Karpas-422 (cell line): ENCODE measurements at regions not wholly inside any gene's neighbourhood (a gene's known extent, or its start where the extent isn't known, plus 50 kb on each side); places are given as distances from the start of the nearest gene placed in this dataset. TPM values are rescaled to one million over a fixed set of nuclear protein-coding genes. Genes with fewer than 3 reads are reported as not detected.
"Not testable (repeated sequence)": the region's sequence is repeated elsewhere in the genome, so short reads cannot be mapped to it uniquely, and the experiment has no call there.

Experiments used
- DNase-seq: peaks from one replicate; pipeline ENCODE4 v3.0.0-alpha.2; 2015
- H2AFZ ChIP-seq: fragments of 200-600 bp; sonication (generic); 2 replicates; pipeline ENCODE4 v1.6.1; 2014; ENCODE audit warnings: antibody characterized with exemption, low read length, mixed read lengths
- H3K27ac ChIP-seq: fragments of 200-600 bp; sonication (generic); 2 replicates; pipeline ENCODE4 v1.5.1; 2014; ENCODE audit warnings: mild to moderate bottlenecking, low read length, moderate library complexity
- H3K27me3 ChIP-seq: fragments of 200-600 bp; sonication (generic); 2 replicates; pipeline ENCODE4 v1.6.1; 2014; ENCODE audit warnings: low read length, mixed read lengths
- H3K36me3 ChIP-seq: fragments of 200-600 bp; sonication (generic); 2 replicates; pipeline ENCODE4 v1.6.1; 2014; ENCODE audit warnings: low read length, mixed read lengths; ENCODE audit not compliant: insufficient read depth
- H3K4me1 ChIP-seq: fragments of 200-600 bp; sonication (generic); 2 replicates; pipeline ENCODE4 v1.6.1; 2014; ENCODE audit warnings: mild to moderate bottlenecking, low read length, mixed read lengths
- H3K4me2 ChIP-seq: fragments of 200-600 bp; sonication (generic); 2 replicates; pipeline ENCODE4 v1.6.1; 2014; ENCODE audit warnings: low read length, low read depth, mild to moderate bottlenecking; ENCODE audit not compliant: poor library complexity, severe bottlenecking
- H3K4me3 ChIP-seq: fragments of 200-600 bp; sonication (generic); 2 replicates; pipeline ENCODE4 v1.5.1; 2014; ENCODE audit warnings: mild to moderate bottlenecking, antibody characterized with exemption, low read length, mixed read lengths
- H3K79me2 ChIP-seq: fragments of 200-600 bp; sonication (generic); 2 replicates; pipeline ENCODE4 v1.6.1; 2014; ENCODE audit warnings: mild to moderate bottlenecking, low read length, mixed read lengths
- H3K9ac ChIP-seq: fragments of 200-600 bp; sonication (generic); 2 replicates; pipeline ENCODE4 v1.6.0; 2014; ENCODE audit warnings: low read length
- H3K9me2 ChIP-seq: fragments of 200-600 bp; sonication (generic), shearing (Covaris generic); replicated peaks from 2 replicates; pipeline ENCODE4 v1.6.0; 2014; ENCODE audit warnings: mild to moderate bottlenecking, low read length, moderate library complexity; ENCODE audit not compliant: insufficient read depth
- H3K9me3 ChIP-seq: fragments of 300-700, 200-600 bp; sonication (generic); 2 replicates; pipeline ENCODE4 v1.6.1; 2014; ENCODE audit warnings: low read length, mixed read lengths
- H4K20me1 ChIP-seq: fragments of 200-600 bp; sonication (generic); 2 replicates; pipeline ENCODE4 v1.6.1; 2014; ENCODE audit warnings: mild to moderate bottlenecking, antibody characterized with exemption, low read length, low read depth; ENCODE audit not compliant: insufficient read depth
- small RNA-seq: library from RNA; depleted of rRNA; stranded (forward); fragments of <200 nt; gene quantifications from one replicate; pipeline ENCODE3, GENCODE V24; 2014

DNA sequence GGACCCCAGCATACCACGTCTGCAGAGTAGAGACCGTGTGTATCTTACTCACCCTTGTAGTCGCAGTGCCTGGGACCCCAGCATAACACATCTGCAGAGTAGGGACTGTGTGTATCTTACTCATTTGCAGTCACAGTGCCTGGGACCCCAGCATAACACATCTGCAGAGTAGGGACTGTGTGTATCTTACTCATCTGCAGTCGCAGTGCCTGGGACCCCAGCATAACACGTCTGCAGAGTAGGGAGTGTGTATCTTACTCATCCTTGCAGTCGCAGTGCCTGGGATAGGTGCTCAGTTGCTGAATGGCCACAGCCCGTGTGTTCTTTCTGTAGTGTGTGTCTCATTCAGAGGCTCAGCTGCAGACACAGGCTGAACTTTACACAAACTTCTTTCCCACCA, 71.4 kb upstream of the FRG1 start:
- no peaks in the 10 kb centered on the region for H4K20me1 ChIP-seq
- no peaks in the 10 kb centered on the region for H3K27me3 ChIP-seq
- H3K27ac ChIP-seq = no peak overlapping the region
- H3K36me3 ChIP-seq = no peaks in the 10 kb centered on the region
- H3K79me2 ChIP-seq = no peaks in the 10 kb centered on the region
- no peaks in the 10 kb centered on the region for H3K9me3 ChIP-seq
- no peaks in the 10 kb centered on the region for H3K4me1 ChIP-seq
- H3K9ac ChIP-seq = no peak overlapping the region
- DNase-seq = no peak
- no peak overlapping the region for H3K4me2 ChIP-seq
- no peak overlapping the region for H2AFZ ChIP-seq
- H3K9me2 ChIP-seq = no peaks in the 10 kb centered on the region
- no peak overlapping the region for H3K4me3 ChIP-seq

DNA sequence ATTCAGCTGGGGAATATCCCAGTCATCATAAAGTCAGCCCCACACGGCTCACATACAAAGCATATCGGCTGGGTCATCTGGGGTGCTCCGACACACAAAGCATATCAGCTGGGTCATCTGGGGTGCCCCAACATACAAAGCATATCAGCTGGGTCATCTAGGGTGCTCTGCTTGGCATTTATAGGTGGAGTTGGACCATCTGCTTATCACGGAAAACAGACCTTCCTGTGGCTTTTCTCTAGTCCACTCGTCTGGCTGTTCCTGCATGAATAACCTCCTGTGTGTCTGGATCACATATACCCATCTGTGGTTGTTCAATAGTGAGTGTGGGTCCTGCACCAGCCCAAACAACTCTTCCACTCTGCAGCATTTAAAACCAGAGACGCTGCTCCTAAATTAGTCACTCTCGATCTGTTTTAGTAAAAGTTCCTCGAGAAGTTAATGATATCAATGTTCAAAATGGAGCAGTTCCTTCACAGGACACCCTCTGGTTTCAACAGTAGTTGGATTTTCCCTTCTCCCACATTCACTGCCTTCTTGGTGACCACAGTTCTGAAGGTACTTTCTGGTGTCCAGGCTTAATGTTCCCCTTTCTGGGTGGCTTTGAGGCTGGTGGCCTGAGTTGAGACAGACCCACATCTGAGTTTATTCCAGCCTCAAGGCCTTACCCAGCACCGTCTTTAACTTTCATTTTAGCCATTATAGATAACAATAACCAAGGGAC, 70.0 kb upstream of the FRG1 start:
- Histone ChIP-seq H3K4me1 (no peaks in the 10 kb centered on the region), H2AFZ (no peak overlapping the region), H3K9me2 (no peaks in the 10 kb centered on the region), H3K9me3 (no peaks in the 10 kb centered on the region), H3K9ac (no peak overlapping the region), H3K4me2 (no peak overlapping the region), H3K36me3 (no peaks in the 10 kb centered on the region), H3K27me3 (no peaks in the 10 kb centered on the region), H3K4me3 (no peak overlapping the region), H3K27ac (no peak overlapping the region), H4K20me1 (no peaks in the 10 kb centered on the region), H3K79me2 (no peaks in the 10 kb centered on the region)
- DNase-seq = no peak

DNA sequence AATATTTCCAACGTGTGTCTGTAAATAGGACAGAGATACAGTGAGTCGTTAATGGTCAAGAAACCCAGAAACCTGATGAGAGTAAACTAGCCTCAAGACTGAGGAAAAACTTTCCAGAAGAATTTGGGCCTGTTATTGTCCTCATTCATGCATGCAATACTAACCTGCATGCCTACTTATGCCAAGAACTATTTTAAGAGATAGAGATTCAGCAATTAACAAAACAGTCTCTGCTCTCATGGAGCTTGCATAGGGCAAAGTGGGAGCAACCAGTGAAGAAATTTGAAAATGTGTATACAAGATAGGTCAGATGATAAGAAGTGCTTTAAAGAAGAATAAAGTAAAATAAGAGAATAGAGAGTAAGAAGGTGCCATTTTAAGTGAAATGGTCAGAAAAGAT, 66.1 kb upstream of the FRG1 start:
- no peak for DNase-seq
- no peaks in the 10 kb centered on the region for H3K36me3 ChIP-seq
- no peaks in the 10 kb centered on the region for H3K4me1 ChIP-seq
- H2AFZ ChIP-seq = no peak overlapping the region
- H3K4me3 ChIP-seq = no peak overlapping the region
- no peaks in the 10 kb centered on the region for H3K79me2 ChIP-seq
- no peak overlapping the region for H3K9ac ChIP-seq
- H3K4me2 ChIP-seq = no peak overlapping the region
- no peaks in the 10 kb centered on the region for H3K9me3 ChIP-seq
- H3K27me3 ChIP-seq = no peaks in the 10 kb centered on the region
- H3K9me2 ChIP-seq = no peaks in the 10 kb centered on the region
- H3K27ac ChIP-seq = no peak overlapping the region
- no peaks in the 10 kb centered on the region for H4K20me1 ChIP-seq

DNA sequence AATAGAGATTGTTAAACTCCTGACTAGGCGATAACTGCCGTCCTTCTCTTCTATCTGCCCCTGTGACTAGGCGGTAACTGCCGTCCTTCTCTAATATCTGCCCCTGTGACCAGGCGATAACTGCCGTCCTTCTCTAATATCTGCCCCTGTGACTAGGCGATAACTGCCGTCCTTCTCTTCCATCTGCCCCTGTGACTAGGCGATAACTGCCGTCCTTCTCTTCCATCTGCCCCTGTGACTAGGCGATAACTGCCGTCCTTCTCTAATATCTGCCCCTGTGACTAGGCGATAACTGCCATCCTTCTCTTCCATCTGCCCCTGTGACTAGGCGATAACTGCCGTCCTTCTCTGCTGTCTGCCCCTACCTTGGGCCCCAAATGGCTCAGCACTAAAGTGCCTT, 59.5 kb upstream of the FRG1 start:
- not testable (repeated sequence) for H3K9me3 ChIP-seq, H3K79me2 ChIP-seq, H3K27ac ChIP-seq, H2AFZ ChIP-seq, H3K9me2 ChIP-seq, H3K27me3 ChIP-seq, H3K36me3 ChIP-seq, H4K20me1 ChIP-seq, H3K4me2 ChIP-seq, H3K4me3 ChIP-seq, H3K9ac ChIP-seq, DNase-seq, H3K4me1 ChIP-seq

DNA sequence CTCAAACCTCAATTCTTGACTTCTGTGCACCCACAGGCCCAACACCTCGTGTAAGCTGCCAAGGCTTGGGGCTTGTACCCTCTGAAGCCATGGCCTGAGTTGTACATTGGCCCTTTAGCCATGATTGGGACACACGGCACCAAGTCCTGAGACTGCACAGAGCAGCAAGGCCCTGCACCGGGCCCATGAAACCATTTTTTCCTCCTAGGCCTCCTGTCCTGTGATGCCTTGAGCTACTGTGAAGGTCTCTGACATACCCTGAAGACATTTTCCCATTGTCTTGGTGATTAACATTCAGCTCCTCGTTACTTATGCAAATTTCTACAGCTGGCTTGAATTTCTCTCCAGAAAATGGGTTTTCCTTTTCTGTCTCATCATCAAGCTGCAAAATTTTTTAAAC, 52.3 kb upstream of the FRG1 start:
- not testable (repeated sequence) for H3K9me2 ChIP-seq, H3K36me3 ChIP-seq, H3K9me3 ChIP-seq

More for the DNA sequence above, 52.3 kb upstream of the FRG1 start:
- not testable (repeated sequence) for H3K27ac ChIP-seq, H3K79me2 ChIP-seq, H3K4me2 ChIP-seq, H2AFZ ChIP-seq, H4K20me1 ChIP-seq, H3K27me3 ChIP-seq, H3K9ac ChIP-seq, DNase-seq, H3K4me1 ChIP-seq, H3K4me3 ChIP-seq

Small RNAs in the stretch of these regions (small RNA-seq; reads per million reads assigned to genes)
- gene RNU1-51P = not detected
- not detected for gene RNU7-192P
